Endothelial cell of umbilical vein (primary cell): ENCODE measurements at regions not wholly inside any gene's neighbourhood (a gene's known extent, or its start where the extent isn't known, plus 50 kb on each side); places are given as distances from the start of the nearest gene placed in this dataset.

Source experiments
- BruUV-seq: library from RNA; stranded (reverse); fragments of 400-500 nt; replicated peaks from 2 replicates; lab custom pipeline; 2021; lab: Mats Ljungman, UMichigan
- CTCF ChIA-PET: fragments of 300-600, 350-600 bp; sonication (Branson Sonifier 250); formaldehyde crosslinking; loops from one replicate; lab custom pipeline; 2021; ENCODE audit warnings: antibody characterized with exemption, inconsistent platforms; lab: Charles Lee
- POLR2A ChIA-PET: fragments of 300-600, 350-600 bp; sonication (Branson Sonifier 250); formaldehyde crosslinking; loops from one replicate; lab custom pipeline; 2021; ENCODE audit warnings: antibody characterized with exemption, inconsistent platforms; lab: Charles Lee
- DNase-seq: peaks from one replicate; pipeline ENCODE4 v3.0.0-alpha.2; 2011; ENCODE audit warnings: low read depth, low spot score
- FAIRE-seq: peaks from 2 replicates; lab custom pipeline; 2011; peaks lifted over from hg19 to GRCh38; lab: Jason Lieb, UNC
- H2AFZ ChIP-seq: 2 replicates; pipeline ENCODE4 v1.6.0; 2012; ENCODE audit warnings: low read depth, low read length, control low read depth, inconsistent platforms
- H3K27ac ChIP-seq: 2 replicates; pipeline ENCODE4 v1.5.1; 2011; ENCODE audit warnings: low read depth, mild to moderate bottlenecking, control low read depth, low read length, moderate library complexity; ENCODE audit not compliant: insufficient read depth
- H3K27me3 ChIP-seq, 2 experiments: 2 replicates each; pipeline versions ENCODE4 v1.6.0 to v1.6.1; 2011; ENCODE audit warnings: low read length in 2 of 2, mixed read lengths in 1 of 2; ENCODE audit not compliant: control insufficient read depth in 2 of 2, insufficient read depth in 2 of 2
- H3K36me3 ChIP-seq, 2 experiments: 2 replicates in 1 of 2; 3 replicates in 1 of 2; pipeline ENCODE4 v1.5.1; 2011; ENCODE audit warnings: low read length in 2 of 2, mild to moderate bottlenecking in 1 of 2, moderate library complexity in 1 of 2; ENCODE audit not compliant: control insufficient read depth in 2 of 2, insufficient read depth in 2 of 2; ENCODE audit errors: extremely low read depth in 1 of 2
- H3K4me1 ChIP-seq: 3 replicates; pipeline ENCODE4 v1.5.1; 2011; ENCODE audit warnings: mild to moderate bottlenecking, low read length; ENCODE audit not compliant: control insufficient read depth, insufficient read depth; ENCODE audit errors: extremely low read depth
- H3K4me2 ChIP-seq: 2 replicates; pipeline ENCODE4 v1.6.1; 2011; ENCODE audit warnings: low read length, control low read depth, mixed read lengths; ENCODE audit not compliant: insufficient read depth
- H3K4me3 ChIP-seq, 3 experiments: fragments of 200-600 bp in 1 of 3; sonication (generic), shearing (Covaris generic) in 1 of 3; replicated peaks in 1 of 3; 2 replicates each; pipeline ENCODE4 v1.5.1; 2011 to 2016; ENCODE audit warnings: control low read depth in 3 of 3, low read length in 3 of 3, mild to moderate bottlenecking in 2 of 3, inconsistent platforms in 1 of 3, low read depth in 1 of 3, moderate library complexity in 1 of 3; ENCODE audit not compliant: insufficient read depth in 1 of 3
- H3K79me2 ChIP-seq: 2 replicates; pipeline ENCODE4 v1.6.0; 2012; ENCODE audit warnings: low read length, inconsistent platforms; ENCODE audit not compliant: control insufficient read depth, insufficient read depth
- H3K9ac ChIP-seq: replicated peaks from 2 replicates; pipeline ENCODE3; 2011; ENCODE audit warnings: low read length, control low read depth; ENCODE audit not compliant: insufficient read depth; ENCODE audit errors: extremely low read depth
- H3K9me1 ChIP-seq: replicated peaks from 3 replicates; pipeline ENCODE4 v1.6.0; 2011; ENCODE audit warnings: mild to moderate bottlenecking, low read length; ENCODE audit not compliant: control insufficient read depth, insufficient read depth; ENCODE audit errors: extremely low read depth
- H3K9me3 ChIP-seq: replicated peaks from 2 replicates; pipeline ENCODE4 v1.5.1; 2012; ENCODE audit warnings: low read length, inconsistent platforms; ENCODE audit not compliant: control insufficient read depth, insufficient read depth
- H4K20me1 ChIP-seq: replicated peaks from 2 replicates; pipeline ENCODE3; 2011; ENCODE audit warnings: mild to moderate bottlenecking, low read length; ENCODE audit not compliant: control insufficient read depth, insufficient read depth; ENCODE audit errors: extremely low read depth
- EZH2 ChIP-seq: IDR thresholded peaks from 2 replicates; pipeline ENCODE4 v1.6.1; 2012; ENCODE audit warnings: borderline replicate concordance, low read depth, mild to moderate bottlenecking, moderate library complexity, low read length, inconsistent platforms; ENCODE audit not compliant: severe bottlenecking
- FOS ChIP-seq: IDR thresholded peaks from 2 replicates; pipeline ENCODE4 v1.6.1; 2011; ENCODE audit warnings: mild to moderate bottlenecking, low read length, moderate library complexity, borderline replicate concordance; ENCODE audit not compliant: insufficient read depth
- GATA2 ChIP-seq: IDR thresholded peaks from 2 replicates; pipeline ENCODE4 v1.7.0; 2011; ENCODE audit warnings: low read depth, mild to moderate bottlenecking, moderate library complexity, mixed read lengths, low read length; ENCODE audit not compliant: insufficient read length, insufficient read depth
- JUN ChIP-seq: IDR thresholded peaks from 2 replicates; pipeline ENCODE4 v1.6.1; 2011; ENCODE audit warnings: borderline replicate concordance, low read depth; ENCODE audit not compliant: insufficient read length, insufficient read depth
- MYC ChIP-seq: IDR thresholded peaks from one replicate; pipeline ENCODE4 v1.6.1; 2011; ENCODE audit warnings: mild to moderate bottlenecking, low read depth, low read length
- POLR2A ChIP-seq: IDR thresholded peaks from 2 replicates; pipeline ENCODE4 v1.6.1; 2012; ENCODE audit warnings: low read depth, mild to moderate bottlenecking, control low read depth, low read length
- POLR2AphosphoS5 ChIP-seq: IDR thresholded peaks from 2 replicates; pipeline ENCODE4 v1.6.1; 2012; ENCODE audit warnings: low read depth, mild to moderate bottlenecking, control low read depth, low read length, moderate library complexity; ENCODE audit not compliant: insufficient read depth
- dilution Hi-C: fragments of 300-500 bp; cut with MboI; formaldehyde crosslinking; loops from one replicate; pipeline ENCODE4 v1.15.0; 2019; ENCODE audit warnings: low sequenced_read_pairs; ENCODE audit not compliant: extremely low pct_ligation_motif_present
- intact Hi-C: fragments of 100-400 bp; cut with micrococcal nuclease; formaldehyde crosslinking; loops from one replicate; pipeline ENCODE4 v1.10.0; 2022
- TF ChIP-seq, protein P1 (sequence below): IDR thresholded peaks from 2 replicates; pipeline ENCODE4 v1.6.1; 2011; ENCODE audit not compliant: insufficient read depth, insufficient read length
- TF ChIP-seq, protein P2 (sequence below), 2 donors: IDR thresholded peaks; 1 replicate in 1 of 2; 2 replicates in 1 of 2; pipeline ENCODE4 v1.5.1; 2011; ENCODE audit warnings: low read length in 2 of 2, mild to moderate bottlenecking in 2 of 2, moderate library complexity in 2 of 2, control low read depth in 1 of 2, inconsistent platforms in 1 of 2, low read depth in 1 of 2; ENCODE audit not compliant: insufficient read depth in 1 of 2; ENCODE audit errors: extremely low read depth in 1 of 2

DNA sequence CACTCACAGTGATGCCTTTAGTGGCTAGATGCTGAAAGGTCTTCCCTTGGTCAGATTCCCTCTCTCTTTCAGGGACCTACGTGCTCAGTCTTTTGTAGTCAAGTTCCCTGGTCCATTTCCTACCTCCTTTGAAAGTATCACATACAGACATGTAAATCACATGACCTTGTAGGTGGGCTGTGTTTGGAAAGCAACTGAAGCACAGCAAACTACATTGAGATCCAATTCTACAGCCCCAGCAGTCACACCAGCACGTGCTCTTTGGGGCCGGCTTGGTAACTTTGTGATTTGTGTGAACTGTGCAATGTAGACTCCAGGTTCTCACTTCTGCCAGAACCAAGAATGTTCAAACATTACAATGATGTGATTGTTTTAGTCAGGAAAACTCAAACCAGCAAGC lies 89.7 kb upstream of the PLPP4 start:
- no peak overlapping the region for H3K4me2 ChIP-seq
- H3K9me3 ChIP-seq, result no peaks in the 10 kb centered on the region
- ChIA-PET CTCF (no interaction called here), POLR2A (no interaction called here)
- H3K9ac ChIP-seq, result no peak overlapping the region
- FAIRE-seq (no peak), DNase-seq (no peak)
- H3K4me3 ChIP-seq, result no peak overlapping the region
- TF ChIP-seq, protein P1, sequence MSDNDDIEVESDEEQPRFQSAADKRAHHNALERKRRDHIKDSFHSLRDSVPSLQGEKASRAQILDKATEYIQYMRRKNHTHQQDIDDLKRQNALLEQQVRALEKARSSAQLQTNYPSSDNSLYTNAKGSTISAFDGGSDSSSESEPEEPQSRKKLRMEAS, result no peak
- no peak for TF ChIP-seq EZH2
- TF ChIP-seq JUN, result no peak
- no peak for TF ChIP-seq FOS
- TF ChIP-seq GATA2, result no peak
- TF ChIP-seq POLR2AphosphoS5, result no peak
- TF ChIP-seq, protein P2, sequence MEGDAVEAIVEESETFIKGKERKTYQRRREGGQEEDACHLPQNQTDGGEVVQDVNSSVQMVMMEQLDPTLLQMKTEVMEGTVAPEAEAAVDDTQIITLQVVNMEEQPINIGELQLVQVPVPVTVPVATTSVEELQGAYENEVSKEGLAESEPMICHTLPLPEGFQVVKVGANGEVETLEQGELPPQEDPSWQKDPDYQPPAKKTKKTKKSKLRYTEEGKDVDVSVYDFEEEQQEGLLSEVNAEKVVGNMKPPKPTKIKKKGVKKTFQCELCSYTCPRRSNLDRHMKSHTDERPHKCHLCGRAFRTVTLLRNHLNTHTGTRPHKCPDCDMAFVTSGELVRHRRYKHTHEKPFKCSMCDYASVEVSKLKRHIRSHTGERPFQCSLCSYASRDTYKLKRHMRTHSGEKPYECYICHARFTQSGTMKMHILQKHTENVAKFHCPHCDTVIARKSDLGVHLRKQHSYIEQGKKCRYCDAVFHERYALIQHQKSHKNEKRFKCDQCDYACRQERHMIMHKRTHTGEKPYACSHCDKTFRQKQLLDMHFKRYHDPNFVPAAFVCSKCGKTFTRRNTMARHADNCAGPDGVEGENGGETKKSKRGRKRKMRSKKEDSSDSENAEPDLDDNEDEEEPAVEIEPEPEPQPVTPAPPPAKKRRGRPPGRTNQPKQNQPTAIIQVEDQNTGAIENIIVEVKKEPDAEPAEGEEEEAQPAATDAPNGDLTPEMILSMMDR (IDR thresholded peaks at IDR 0.05; ENCODE audit: extremely low read depth in 1 of 2, insufficient read depth in 1 of 2, low read depth in 1 of 2, low read length in 2 of 2), result no peak
- no peak for TF ChIP-seq POLR2A
- TF ChIP-seq MYC, result no peak
- intact Hi-C loops (no loop called here), dilution Hi-C loops (no loop called here)
- peaks cover 4 to 25% of the 10 kb centered on the region in 2 experiments for H3K27me3 ChIP-seq
- no peaks in the 10 kb centered on the region for H3K9me1 ChIP-seq
- no peaks in the 10 kb centered on the region for H4K20me1 ChIP-seq
- no peak overlapping the region for H3K27ac ChIP-seq
- no TSS peak for BruUV-seq
- H2AFZ ChIP-seq, result no peak overlapping the region
- no peaks in the 10 kb centered on the region for H3K4me1 ChIP-seq
- no peaks in the 10 kb centered on the region for H3K36me3 ChIP-seq
- H3K79me2 ChIP-seq, result no peaks in the 10 kb centered on the region
